GM23338 (cell line): ENCODE measurements at regions not wholly inside any gene's neighbourhood (a gene's known extent, or its start where the extent isn't known, plus 50 kb on each side); places are given as distances from the start of the nearest gene placed in this dataset.
"Not testable (repeated sequence)": the region's sequence is repeated elsewhere in the genome, so short reads cannot be mapped to it uniquely, and the experiment has no call there.

ENCODE experiments used
- ATAC-seq: fragments of 200-7000 bp; cut with Tn5 transposase; 3 replicates; pipeline ENCODE4 v1.9.1; 2020
- DNase-seq: peaks from one replicate; pipeline ENCODE4 v3.0.0-alpha.2; 2015; ENCODE audit warnings: low spot score
- H2AFZ ChIP-seq: fragments of 200-600 bp; sonication (generic); 2 replicates; pipeline ENCODE4 v1.8.0; 2016; ENCODE audit warnings: antibody characterized with exemption, mild to moderate bottlenecking, moderate library complexity
- H3F3A ChIP-seq: fragments of 200-600 bp; sonication (generic); replicated peaks from 2 replicates; pipeline ENCODE4 v1.8.0; 2017; ENCODE audit warnings: antibody characterized with exemption, mixed run types, low read depth
- H3K27ac ChIP-seq: fragments of 200-600 bp; sonication (generic); 2 replicates; pipeline ENCODE4 v1.6.1; 2016; ENCODE audit warnings: low read depth
- H3K27me3 ChIP-seq: fragments of 200-600 bp; sonication (generic); 2 replicates; pipeline ENCODE4 v1.8.0; 2016; ENCODE audit warnings: mild to moderate bottlenecking, mixed run types, moderate library complexity; ENCODE audit not compliant: insufficient read depth
- H3K36me3 ChIP-seq: fragments of 200-600 bp; sonication (generic); 2 replicates; pipeline ENCODE4 v1.8.0; 2016; ENCODE audit warnings: mild to moderate bottlenecking; ENCODE audit not compliant: insufficient read depth
- H3K4me1 ChIP-seq: fragments of 200-600 bp; sonication (generic); 2 replicates; pipeline ENCODE4 v1.8.0; 2016; ENCODE audit warnings: mild to moderate bottlenecking, moderate library complexity; ENCODE audit not compliant: insufficient read depth
- H3K4me2 ChIP-seq: fragments of 200-600 bp; sonication (generic); 2 replicates; pipeline ENCODE4 v1.7.1; 2017; ENCODE audit warnings: mixed run types
- H3K4me3 ChIP-seq: fragments of 200-600 bp; sonication (generic); 2 replicates; pipeline ENCODE4 v1.6.1; 2016; ENCODE audit warnings: mixed run types
- H3K79me2 ChIP-seq: fragments of 200-600 bp; sonication (generic); replicated peaks from 2 replicates; pipeline ENCODE4 v1.8.0; 2017; ENCODE audit warnings: mild to moderate bottlenecking; ENCODE audit not compliant: insufficient read depth
- H3K9me2 ChIP-seq: fragments of 200-600 bp; sonication (generic); 2 replicates; pipeline ENCODE4 v1.8.0; 2017; ENCODE audit not compliant: insufficient read depth
- H4K20me1 ChIP-seq: fragments of 200-600 bp; sonication (generic); replicated peaks from 2 replicates; pipeline ENCODE4 v1.8.0; 2017; ENCODE audit warnings: mild to moderate bottlenecking; ENCODE audit not compliant: insufficient read depth
- H3K27ac Mint-ChIP-seq: 2 replicates; pipeline ENCODE4 v1.8.0; 2020; ENCODE audit warnings: inconsistent platforms, mild to moderate bottlenecking, moderate library complexity, mixed read lengths
- H3K27me3 Mint-ChIP-seq: 3 replicates; pipeline ENCODE4 v1.8.0; 2022; ENCODE audit warnings: low read depth, mild to moderate bottlenecking, moderate library complexity, mixed read lengths, inconsistent platforms; ENCODE audit not compliant: insufficient read depth, poor library complexity
- H3K36me3 Mint-ChIP-seq: 3 replicates; pipeline ENCODE4 v1.8.0; 2021; ENCODE audit warnings: low read depth, mild to moderate bottlenecking, inconsistent platforms, moderate library complexity, mixed read lengths
- H3K4me1 Mint-ChIP-seq: 3 replicates; pipeline ENCODE4 v1.8.0; 2020; ENCODE audit warnings: mild to moderate bottlenecking, inconsistent platforms, mixed read lengths
- H3K4me3 Mint-ChIP-seq: 3 replicates; pipeline ENCODE4 v1.8.0; 2021; ENCODE audit warnings: moderate library complexity, mild to moderate bottlenecking, inconsistent platforms, mixed read lengths
- H3K9me3 Mint-ChIP-seq: 3 replicates; pipeline ENCODE4 v1.8.0; 2020; ENCODE audit warnings: moderate library complexity, mild to moderate bottlenecking, inconsistent platforms, mixed read lengths
- CREB1 ChIP-seq: fragments of 250-450 bp; sonication (Bioruptor Pico); IDR thresholded peaks from 2 replicates; pipeline ENCODE4 v1.5.0; 2020; ENCODE audit warnings: low read depth, mild to moderate bottlenecking, moderate library complexity
- CTCF ChIP-seq, 2 experiments: fragments of 200-600 bp in 1 of 2; sonication (generic) in 1 of 2; conservative IDR thresholded peaks; 2 replicates each; pipeline versions ENCODE4 v1.5.1 to v1.6.1; 2016 to 2017; ENCODE audit warnings: antibody characterized with exemption in 2 of 2, low read depth in 2 of 2, mild to moderate bottlenecking in 2 of 2, moderate library complexity in 1 of 2
- EZH2 ChIP-seq: fragments of 200-600 bp; sonication (generic); IDR thresholded peaks from one replicate; pipeline ENCODE4 v1.8.0; 2017; ENCODE audit warnings: antibody characterized with exemption, mild to moderate bottlenecking, low read depth; ENCODE audit not compliant: unreplicated experiment
- EZH2phosphoT487 ChIP-seq: fragments of 200-600 bp; sonication (generic); IDR thresholded peaks from one replicate; pipeline ENCODE4 v1.8.1; 2018; ENCODE audit warnings: antibody characterized with exemption; ENCODE audit not compliant: unreplicated experiment
- NANOG ChIP-seq: IDR thresholded peaks from 2 replicates; pipeline ENCODE4 v1.6.1; 2016; ENCODE audit warnings: antibody characterized with exemption, borderline replicate concordance
- REST ChIP-seq: IDR thresholded peaks from one replicate; pipeline ENCODE4 v1.6.1; 2018; ENCODE audit warnings: antibody characterized with exemption; ENCODE audit not compliant: unreplicated experiment
- STAT1 ChIP-seq: IDR thresholded peaks from one replicate; pipeline ENCODE4 v1.6.1; 2016; ENCODE audit warnings: antibody characterized with exemption; ENCODE audit not compliant: unreplicated experiment

- TF ChIP-seq REST (no peak), EZH2 (no peak), CREB1 (CRISPR knock-in tag) (no peak)
These were observed 112.5 kb downstream of the RSL24D1 start (continued) for GRCh38 chr15:55084216-55084615.

- H3K27me3 Mint-ChIP-seq, H4K20me1 ChIP-seq, H3K9me2 ChIP-seq, H3K79me2 ChIP-seq, H3F3A ChIP-seq, H3K4me2 ChIP-seq, H3K27ac ChIP-seq, H3K4me3 ChIP-seq, H3K36me3 ChIP-seq, DNase-seq, ATAC-seq, H3K4me1 ChIP-seq, H3K36me3 Mint-ChIP-seq, H3K27ac Mint-ChIP-seq, H3K4me3 Mint-ChIP-seq, H3K27me3 ChIP-seq, H2AFZ ChIP-seq, H3K4me1 Mint-ChIP-seq: not testable (repeated sequence)
- H3K9me3 Mint-ChIP-seq, result peaks cover 38% of the 10 kb centered on the region
These were observed 119.7 kb downstream of the RSL24D1 start for GRCh38 chr15:55077052-55077451.

- Histone ChIP-seq H3F3A (no peaks in the 10 kb centered on the region), H3K27me3 (no peaks in the 10 kb centered on the region), H3K4me2 (no peak overlapping the region), H3K79me2 (no peaks in the 10 kb centered on the region), H3K4me3 (no peak overlapping the region), H3K4me1 (no peaks in the 10 kb centered on the region), H4K20me1 (no peaks in the 10 kb centered on the region), H3K9me2 (no peaks in the 10 kb centered on the region), H3K27ac (no peak overlapping the region), H2AFZ (no peak overlapping the region), H3K36me3 (no peaks in the 10 kb centered on the region)
- Mint-ChIP-seq H3K27ac (no peak overlapping the region), H3K9me3 (peaks cover 29% of the 10 kb centered on the region), H3K36me3 (no peaks in the 10 kb centered on the region), H3K27me3 (peaks cover 2% of the 10 kb centered on the region), H3K4me3 (no peak overlapping the region), H3K4me1 (no peaks in the 10 kb centered on the region)
- TF ChIP-seq STAT1, result no peak
- TF ChIP-seq CREB1 (CRISPR knock-in tag), result no peak
- no peak for TF ChIP-seq CTCF (conservative IDR thresholded peaks at IDR 0.05; ENCODE audit: low read depth in 2 of 2)
- TF ChIP-seq EZH2phosphoT487, result no peak
- no peak for TF ChIP-seq NANOG
- ATAC-seq (no peak), DNase-seq (no peak)
These were observed 122.3 kb downstream of the RSL24D1 start for GRCh38 chr15:55074431-55074830.

- H3K27ac Mint-ChIP-seq, H3K27ac ChIP-seq, H2AFZ ChIP-seq, H3K4me1 Mint-ChIP-seq, H3K36me3 ChIP-seq, H4K20me1 ChIP-seq, H3K27me3 ChIP-seq, H3K79me2 ChIP-seq, H3K9me2 ChIP-seq, H3K4me3 Mint-ChIP-seq, H3F3A ChIP-seq, H3K4me3 ChIP-seq, H3K4me1 ChIP-seq, H3K4me2 ChIP-seq, ATAC-seq, H3K27me3 Mint-ChIP-seq, DNase-seq: not testable (repeated sequence)
- peaks cover 15% of the 10 kb centered on the region; the same call in 2 of the 3 replicates for H3K36me3 Mint-ChIP-seq
- peaks cover 28% of the 10 kb centered on the region for H3K9me3 Mint-ChIP-seq
These were observed 132.8 kb downstream of the RSL24D1 start for GRCh38 chr15:55063970-55064369.
